Keratinocyte (primary cell): ENCODE measurements at regions not wholly inside any gene's neighbourhood (a gene's known extent, or its start where the extent isn't known, plus 50 kb on each side); places are given as distances from the start of the nearest gene placed in this dataset.

Experiments
- DNase-seq: peaks from one replicate; pipeline ENCODE4 v3.0.0-alpha.2; 2011; ENCODE audit warnings: low read depth, missing footprints, low spot score
- FAIRE-seq: peaks from 2 replicates; lab custom pipeline; 2011; peaks lifted over from hg19 to GRCh38; lab: Jason Lieb, UNC
- H2AFZ ChIP-seq: 2 replicates; pipeline ENCODE4 v1.6.0; 2012; ENCODE audit warnings: low read length, control low read depth, inconsistent platforms; ENCODE audit not compliant: control insufficient read depth
- H3K27ac ChIP-seq: 2 replicates; pipeline ENCODE4 v1.5.1; 2011; ENCODE audit warnings: low read length; ENCODE audit not compliant: control insufficient read depth, insufficient read depth
- H3K27me3 ChIP-seq: 3 replicates; pipeline ENCODE4 v1.6.0; 2011; ENCODE audit warnings: low read length; ENCODE audit not compliant: control insufficient read depth, insufficient read depth; ENCODE audit errors: extremely low read depth
- H3K36me3 ChIP-seq, 2 experiments: 2 replicates in 1 of 2; 3 replicates in 1 of 2; pipeline ENCODE4 v1.5.1; 2011; ENCODE audit warnings: low read length in 2 of 2, mild to moderate bottlenecking in 1 of 2; ENCODE audit not compliant: control insufficient read depth in 2 of 2, insufficient read depth in 2 of 2; ENCODE audit errors: extremely low read depth in 1 of 2
- H3K4me1 ChIP-seq: 3 replicates; pipeline ENCODE4 v1.5.1; 2011; ENCODE audit warnings: low read length; ENCODE audit not compliant: control insufficient read depth, insufficient read depth; ENCODE audit errors: extremely low read depth
- H3K4me2 ChIP-seq: 3 replicates; pipeline ENCODE4 v1.6.0; 2011; ENCODE audit warnings: low read depth, low read length; ENCODE audit not compliant: control insufficient read depth, insufficient read depth; ENCODE audit errors: extremely low read depth
- H3K4me3 ChIP-seq, 3 experiments: fragments of 200-600 bp in 1 of 3; sonication (generic) in 1 of 3; 2 replicates in 2 of 3; 3 replicates in 1 of 3; pipeline ENCODE4 v1.5.1; 2011 to 2016; ENCODE audit warnings: low read length in 3 of 3, mild to moderate bottlenecking in 3 of 3, control low read depth in 2 of 3, inconsistent platforms in 1 of 3, low read depth in 1 of 3, mixed read lengths in 1 of 3, mixed run types in 1 of 3, moderate library complexity in 1 of 3; ENCODE audit not compliant: control insufficient read depth in 2 of 3, insufficient read depth in 2 of 3; ENCODE audit errors: extremely low read depth in 1 of 3
- H3K79me2 ChIP-seq: 2 replicates; pipeline ENCODE4 v1.6.0; 2012; ENCODE audit warnings: low read length; ENCODE audit not compliant: control insufficient read depth, insufficient read depth
- H3K9ac ChIP-seq: 3 replicates; pipeline ENCODE4 v1.6.0; 2011; ENCODE audit warnings: low read length; ENCODE audit not compliant: control insufficient read depth, insufficient read depth; ENCODE audit errors: extremely low read depth
- H3K9me1 ChIP-seq: 3 replicates; pipeline ENCODE4 v1.6.0; 2011; ENCODE audit warnings: low read length; ENCODE audit not compliant: control insufficient read depth, insufficient read depth; ENCODE audit errors: extremely low read depth
- H3K9me3 ChIP-seq: 2 replicates; pipeline ENCODE4 v1.5.1; 2012; ENCODE audit warnings: low read depth, low read length; ENCODE audit not compliant: control insufficient read depth
- H4K20me1 ChIP-seq: 3 replicates; pipeline ENCODE4 v1.6.0; 2011; ENCODE audit warnings: low read length; ENCODE audit not compliant: control insufficient read depth, insufficient read depth; ENCODE audit errors: extremely low read depth
- EZH2 ChIP-seq: IDR thresholded peaks from one replicate; pipeline ENCODE4 v1.6.1; 2012; ENCODE audit warnings: inconsistent platforms, mild to moderate bottlenecking, low read length, moderate library complexity
- dilution Hi-C: fragments of 300-500 bp; cut with MboI; formaldehyde crosslinking; loops from one replicate; pipeline ENCODE4 v1.7.0; 2020; ENCODE audit warnings: low sequenced_read_pairs; ENCODE audit not compliant: extremely low pct_ligation_motif_present
- TF ChIP-seq, protein P1 (sequence below), 3 experiments: IDR thresholded peaks in 1 of 3; conservative IDR thresholded peaks in 1 of 3; optimal IDR thresholded peaks in 1 of 3; 2 replicates in 2 of 3; 3 replicates in 1 of 3; pipeline versions ENCODE3 to v1.5.1; 2011; ENCODE audit warnings: low read length in 3 of 3, mild to moderate bottlenecking in 3 of 3, moderate library complexity in 2 of 3, control low read depth in 1 of 3, inconsistent platforms in 1 of 3; ENCODE audit not compliant: insufficient read depth in 2 of 3; ENCODE audit errors: extremely low read depth in 1 of 3

DNA sequence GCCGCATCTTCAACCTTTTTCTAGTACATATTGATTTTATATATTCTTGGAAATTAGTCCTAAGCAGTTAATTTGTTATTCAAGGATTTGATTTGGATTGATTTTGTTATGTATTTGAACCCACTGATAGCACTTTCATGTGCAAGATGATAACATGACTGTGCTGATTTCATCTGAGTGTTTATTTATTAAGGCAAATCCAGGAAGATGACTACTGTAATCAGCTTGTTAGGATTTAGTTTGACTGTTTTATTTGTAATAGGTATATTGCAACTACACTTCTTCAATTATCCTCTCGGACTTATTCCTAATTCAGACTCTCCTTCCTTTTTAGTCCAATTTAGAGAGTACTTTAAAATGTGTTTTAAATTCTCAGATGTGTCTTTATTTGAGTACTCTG is 75.1 kb upstream of the PRKG1 start:
- Histone ChIP-seq H2AFZ (no peak overlapping the region), H3K9ac (no peak overlapping the region), H3K4me2 (no peak overlapping the region), H4K20me1 (no peaks in the 10 kb centered on the region), H3K27ac (no peak overlapping the region), H3K4me1 (no peaks in the 10 kb centered on the region), H3K79me2 (no peaks in the 10 kb centered on the region), H3K27me3 (no peaks in the 10 kb centered on the region), H3K9me1 (no peaks in the 10 kb centered on the region), H3K9me3 (no peaks in the 10 kb centered on the region), H3K4me3 (no peak overlapping the region), H3K36me3 (no peaks in the 10 kb centered on the region)
- dilution Hi-C loops, result no loop called here
- TF ChIP-seq EZH2, result no peak
- TF ChIP-seq, protein P1, sequence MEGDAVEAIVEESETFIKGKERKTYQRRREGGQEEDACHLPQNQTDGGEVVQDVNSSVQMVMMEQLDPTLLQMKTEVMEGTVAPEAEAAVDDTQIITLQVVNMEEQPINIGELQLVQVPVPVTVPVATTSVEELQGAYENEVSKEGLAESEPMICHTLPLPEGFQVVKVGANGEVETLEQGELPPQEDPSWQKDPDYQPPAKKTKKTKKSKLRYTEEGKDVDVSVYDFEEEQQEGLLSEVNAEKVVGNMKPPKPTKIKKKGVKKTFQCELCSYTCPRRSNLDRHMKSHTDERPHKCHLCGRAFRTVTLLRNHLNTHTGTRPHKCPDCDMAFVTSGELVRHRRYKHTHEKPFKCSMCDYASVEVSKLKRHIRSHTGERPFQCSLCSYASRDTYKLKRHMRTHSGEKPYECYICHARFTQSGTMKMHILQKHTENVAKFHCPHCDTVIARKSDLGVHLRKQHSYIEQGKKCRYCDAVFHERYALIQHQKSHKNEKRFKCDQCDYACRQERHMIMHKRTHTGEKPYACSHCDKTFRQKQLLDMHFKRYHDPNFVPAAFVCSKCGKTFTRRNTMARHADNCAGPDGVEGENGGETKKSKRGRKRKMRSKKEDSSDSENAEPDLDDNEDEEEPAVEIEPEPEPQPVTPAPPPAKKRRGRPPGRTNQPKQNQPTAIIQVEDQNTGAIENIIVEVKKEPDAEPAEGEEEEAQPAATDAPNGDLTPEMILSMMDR (optimal IDR thresholded peaks at IDR 0.05 in 1 of 3, IDR thresholded peaks at IDR 0.05 in 1 of 3, conservative IDR thresholded peaks at IDR 0.05 in 1 of 3; ENCODE audit: extremely low read depth in 1 of 3, insufficient read depth in 2 of 3, low read length in 3 of 3), result no peak
- no peak for FAIRE-seq
- no peak for DNase-seq

DNA sequence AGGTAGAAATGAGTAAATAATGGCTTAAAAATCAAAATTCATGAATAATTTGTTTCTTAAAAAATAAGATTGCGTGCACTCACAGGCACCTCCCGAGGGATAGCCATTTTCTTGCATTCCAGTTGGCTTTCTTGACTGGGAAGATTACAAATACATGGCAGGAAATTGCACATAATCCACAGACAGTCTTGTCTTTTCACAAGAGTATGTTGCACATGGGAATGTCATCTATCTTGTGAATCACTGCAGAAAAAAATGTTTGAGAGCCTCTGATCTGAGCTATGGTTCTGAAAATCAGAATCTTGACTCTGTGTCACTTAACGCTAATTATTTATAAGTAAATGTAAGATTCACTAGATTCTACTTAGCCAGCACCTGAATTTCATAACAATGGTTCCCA is 74.1 kb upstream of the PRKG1 start:
- H3K27ac ChIP-seq, result no peak overlapping the region
- no peak for TF ChIP-seq EZH2
- no peaks in the 10 kb centered on the region for H3K27me3 ChIP-seq
- no peak overlapping the region for H2AFZ ChIP-seq
- H3K79me2 ChIP-seq, result no peaks in the 10 kb centered on the region
- H3K4me1 ChIP-seq, result no peaks in the 10 kb centered on the region
- H4K20me1 ChIP-seq, result no peaks in the 10 kb centered on the region
- H3K9me1 ChIP-seq, result no peaks in the 10 kb centered on the region
- no peak overlapping the region for H3K4me3 ChIP-seq
- FAIRE-seq (no peak), DNase-seq (no peak)
- H3K36me3 ChIP-seq, result no peaks in the 10 kb centered on the region
- dilution Hi-C loops, result no loop called here
- no peak overlapping the region for H3K4me2 ChIP-seq
- no peak overlapping the region for H3K9ac ChIP-seq
- H3K9me3 ChIP-seq, result no peaks in the 10 kb centered on the region

DNA sequence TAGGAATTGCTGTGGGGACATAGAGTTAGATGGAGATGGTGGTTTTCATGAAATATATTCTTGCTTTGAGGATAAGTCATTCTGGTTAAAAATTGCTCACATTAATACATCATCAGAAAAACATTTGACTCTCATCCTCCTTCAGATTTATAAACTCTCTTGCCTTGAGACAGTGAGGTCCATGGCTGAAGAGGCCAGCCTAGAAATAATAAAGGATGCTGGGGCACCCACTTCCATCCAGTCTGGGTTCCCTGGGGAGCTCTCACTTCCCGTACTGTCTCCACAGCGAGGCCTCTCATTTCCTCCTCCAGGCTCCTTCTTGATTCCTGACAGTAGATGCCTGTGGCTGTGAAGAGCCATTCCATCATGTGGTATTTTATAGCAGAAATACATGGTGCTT is 73.3 kb upstream of the PRKG1 start:
- Histone ChIP-seq H3K9ac (no peak overlapping the region), H4K20me1 (no peaks in the 10 kb centered on the region), H3K79me2 (no peaks in the 10 kb centered on the region), H3K27ac (no peak overlapping the region), H3K4me1 (no peaks in the 10 kb centered on the region), H3K9me3 (no peaks in the 10 kb centered on the region), H3K36me3 (no peaks in the 10 kb centered on the region), H3K4me2 (no peak overlapping the region), H2AFZ (no peak overlapping the region), H3K9me1 (no peaks in the 10 kb centered on the region), H3K27me3 (no peaks in the 10 kb centered on the region), H3K4me3 (no peak overlapping the region)
- TF ChIP-seq, protein P1 (optimal IDR thresholded peaks at IDR 0.05 in 1 of 3, IDR thresholded peaks at IDR 0.05 in 1 of 3, conservative IDR thresholded peaks at IDR 0.05 in 1 of 3; ENCODE audit: extremely low read depth in 1 of 3, insufficient read depth in 2 of 3, low read length in 3 of 3), result no peak
- no peak for TF ChIP-seq EZH2
- FAIRE-seq (no peak), DNase-seq (no peak)
- dilution Hi-C loops, result no loop called here
